ENCODE measurements at regions not wholly inside any gene's neighbourhood (a gene's known extent, or its start where the extent isn't known, plus 50 kb on each side); places are given as distances from the start of the nearest gene placed in this dataset.

GRCh38 chr11:112523951-112524350 is 263.3 kb upstream of the PLET1 start:
- TF ChIP-seq CTCF (IDR thresholded peaks at IDR 0.05), result no peak
- no peak for TF ChIP-seq POLR2AphosphoS5 (IDR thresholded peaks at IDR 0.05; ENCODE audit: insufficient read depth in 1 of 2, low read depth in 1 of 2)
- no peak for TF ChIP-seq POLR2A (IDR thresholded peaks at IDR 0.05)

All from vagina (tissue), 2 donors.